A549 (cell line): ENCODE measurements at regions not wholly inside any gene's neighbourhood (a gene's known extent, or its start where the extent isn't known, plus 50 kb on each side); places are given as distances from the start of the nearest gene placed in this dataset.

Experiments used
- CHD2 ChIP-seq: fragments of 150-350 bp; IDR thresholded peaks from 2 replicates; pipeline ENCODE4 v1.6.1; 2014; ENCODE audit warnings: low read length; ENCODE audit not compliant: partially characterized antibody
- CTCF ChIP-seq: fragments of >200 bp; sonication (Bioruptor Twin); formaldehyde crosslinking; IDR thresholded peaks from 3 replicates; pipeline ENCODE4 v1.5.1; 2016
- HMGXB4 ChIP-seq: fragments of 250-450 bp; sonication (Bioruptor Pico); IDR thresholded peaks from 2 replicates; pipeline ENCODE4 v1.5.0; 2021; ENCODE audit warnings: mild to moderate bottlenecking, moderate library complexity, borderline replicate concordance

GRCh38 chr3:182116386-182116785 lies 404.7 kb downstream of the SOX2 start:
- TF ChIP-seq CTCF (no peak), HMGXB4 (CRISPR knock-in tag) (no peak), CHD2 (no peak)
